ENCODE measurements at regions not wholly inside any gene's neighbourhood (a gene's known extent, or its start where the extent isn't known, plus 50 kb on each side); places are given as distances from the start of the nearest gene placed in this dataset.
"Not testable (repeated sequence)": the region's sequence is repeated elsewhere in the genome, so short reads cannot be mapped to it uniquely, and the experiment has no call there.

DNA sequence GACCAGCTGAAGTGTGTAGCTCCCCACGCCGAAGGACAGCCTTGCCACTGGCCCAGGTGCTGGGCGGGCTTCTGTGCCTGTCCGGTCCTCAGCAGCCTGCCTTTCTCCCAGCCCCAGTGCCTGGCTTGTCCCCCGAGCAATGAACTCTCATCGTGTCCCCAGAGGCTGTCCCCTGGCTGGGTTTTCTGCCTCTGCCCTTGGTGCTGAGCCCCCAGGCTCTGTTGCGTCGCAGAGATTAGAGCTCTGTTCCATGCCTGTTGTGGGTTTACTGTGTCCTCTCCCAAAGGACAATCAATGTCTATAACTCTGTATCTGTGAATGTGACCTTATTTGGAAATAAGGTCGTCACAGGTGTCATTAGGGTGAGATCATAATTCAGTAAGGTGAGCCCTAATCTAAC lies 226.1 kb upstream of the SHH start:
- no peak overlapping the region for H3K4me3 ChIP-seq (ENCODE audit: low read depth, low read length)
- no peak for DNase-seq (ENCODE audit: low read depth)
- no peak for TF ChIP-seq CTCF (IDR thresholded peaks at IDR 0.05; ENCODE audit: insufficient read depth, low read depth, low read length)

DNA sequence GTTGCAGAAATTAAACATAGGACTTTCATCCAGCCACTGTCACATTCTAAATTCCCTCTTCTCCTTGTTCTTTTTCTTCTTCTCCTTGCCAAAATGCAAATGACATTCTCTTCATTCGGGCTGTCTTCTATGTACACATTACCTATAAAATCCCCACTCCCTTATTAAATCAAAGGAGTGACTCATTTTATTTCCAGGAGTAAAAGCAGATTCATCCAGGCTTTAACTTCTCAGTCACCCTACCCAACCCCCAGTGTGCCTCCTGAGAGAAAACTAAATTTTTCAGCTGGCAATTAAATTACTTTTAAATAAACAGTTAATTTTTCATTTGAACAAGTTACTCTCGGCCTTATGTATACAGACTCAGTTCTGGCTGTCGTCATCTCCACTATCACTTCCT lies 223.9 kb upstream of the SHH start:
- no peak overlapping the region for H3K4me3 ChIP-seq (ENCODE audit: low read depth, low read length)
- no peak for DNase-seq (ENCODE audit: low read depth)
- no peak for TF ChIP-seq CTCF (IDR thresholded peaks at IDR 0.05; ENCODE audit: insufficient read depth, low read depth, low read length)

- DNase-seq (ENCODE audit: low read depth); H3K4me3 ChIP-seq (ENCODE audit: low read depth, low read length): not testable (repeated sequence)
These were observed 223.1 kb upstream of the SHH start for GRCh38 chr7:156035387-156035786.

- TF ChIP-seq CTCF (IDR thresholded peaks at IDR 0.05; ENCODE audit: insufficient read depth, low read depth, low read length), result no peak
These were observed 222.1 kb upstream of the SHH start for GRCh38 chr7:156034397-156034796.

GRCh38 chr7:156032973-156033372 lies 220.7 kb upstream of the SHH start:
- TF ChIP-seq CTCF (IDR thresholded peaks at IDR 0.05; ENCODE audit: insufficient read depth, low read depth, low read length), result no peak
- DNase-seq (ENCODE audit: low read depth), result no peak
- no peak overlapping the region for H3K4me3 ChIP-seq (ENCODE audit: low read depth, low read length)

More at GRCh38 chr7:156034397-156034796, 222.1 kb upstream of the SHH start:
- no peak overlapping the region for H3K4me3 ChIP-seq (ENCODE audit: low read depth, low read length)
- DNase-seq (ENCODE audit: low read depth), result no peak

DNA sequence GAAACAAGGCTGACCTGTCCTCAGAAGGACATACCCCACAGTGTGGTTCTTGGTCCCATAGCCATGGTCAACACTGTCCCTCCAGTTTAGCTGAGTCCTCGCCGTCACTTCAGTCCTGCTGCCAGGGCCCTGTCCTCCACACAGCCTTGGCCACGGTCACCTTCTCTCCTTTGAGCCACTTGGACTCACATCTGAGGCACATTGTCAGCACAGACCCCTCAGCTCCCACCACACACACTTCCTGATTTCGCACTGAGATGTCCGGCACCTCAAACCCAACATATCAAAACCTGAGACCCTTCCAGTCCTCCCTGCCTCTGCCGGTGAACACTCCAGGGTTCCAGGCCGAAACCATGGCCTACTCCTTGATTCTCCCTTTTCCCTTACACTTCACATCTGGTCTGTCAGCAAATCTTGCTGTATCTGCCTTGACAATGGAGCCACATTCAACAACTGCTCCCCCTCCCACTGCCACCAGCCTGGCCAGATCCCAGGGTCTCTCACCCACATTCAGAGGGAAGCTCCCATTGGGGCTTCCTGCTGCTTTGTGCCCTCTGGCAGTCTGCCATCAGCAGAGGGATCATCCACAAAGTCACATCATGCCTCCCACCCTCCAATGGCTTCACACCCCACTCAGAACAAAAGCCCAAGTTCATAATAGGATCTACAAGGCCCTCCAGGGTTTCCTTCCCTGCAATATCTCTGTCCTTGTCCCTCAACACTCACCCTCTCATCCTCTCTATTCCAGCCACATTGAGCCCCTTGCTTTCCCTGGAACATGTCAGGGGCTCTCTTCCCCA lies 219.6 kb upstream of the SHH start:
- no peak overlapping the region for H3K4me3 ChIP-seq (ENCODE audit: low read depth, low read length)
- TF ChIP-seq CTCF (IDR thresholded peaks at IDR 0.05; ENCODE audit: insufficient read depth, low read depth, low read length), result no peak
- no peak for DNase-seq (ENCODE audit: low read depth)

- TF ChIP-seq CTCF (IDR thresholded peaks at IDR 0.05; ENCODE audit: insufficient read depth, low read depth, low read length), result no peak
- no peak overlapping the region for H3K4me3 ChIP-seq (ENCODE audit: low read depth, low read length)
- DNase-seq (ENCODE audit: low read depth), result no peak
These were observed 217.3 kb upstream of the SHH start for GRCh38 chr7:156029460-156030007.
